GM23248 (cell line): ENCODE measurements at regions not wholly inside any gene's neighbourhood (a gene's known extent, or its start where the extent isn't known, plus 50 kb on each side); places are given as distances from the start of the nearest gene placed in this dataset.

ENCODE experiments used
- DNase-seq: peaks from one replicate; pipeline ENCODE4 v3.0.0-alpha.2; 2015
- H2AFZ ChIP-seq: fragments of 200-600 bp; sonication (generic); 2 replicates; pipeline ENCODE4 v1.6.1; 2016; ENCODE audit warnings: antibody characterized with exemption
- H3F3A ChIP-seq: fragments of 200-600 bp; sonication (generic); 2 replicates; pipeline ENCODE4 v1.6.1; 2016; ENCODE audit warnings: mild to moderate bottlenecking, antibody characterized with exemption, mixed run types; ENCODE audit not compliant: insufficient read depth
- H3K27ac ChIP-seq: fragments of 200-600 bp; sonication (generic); 2 replicates; pipeline ENCODE4 v1.5.1; 2016; ENCODE audit warnings: mild to moderate bottlenecking
- H3K27me3 ChIP-seq: fragments of 200-600 bp; sonication (generic); replicated peaks from 2 replicates; pipeline ENCODE4 v1.6.1; 2016; ENCODE audit warnings: mild to moderate bottlenecking; ENCODE audit not compliant: insufficient read depth
- H3K36me3 ChIP-seq: fragments of 200-600 bp; sonication (generic); 2 replicates; pipeline ENCODE4 v1.6.1; 2016; ENCODE audit warnings: low read depth, mild to moderate bottlenecking
- H3K4me1 ChIP-seq: fragments of 200-600 bp; sonication (generic); 2 replicates; pipeline ENCODE4 v1.6.1; 2016; ENCODE audit warnings: mild to moderate bottlenecking; ENCODE audit not compliant: insufficient read depth
- H3K4me2 ChIP-seq: fragments of 200-600 bp; sonication (generic); one replicate; pipeline ENCODE4 v1.6.1; 2016; ENCODE audit warnings: mild to moderate bottlenecking; ENCODE audit not compliant: unreplicated experiment
- H3K4me3 ChIP-seq: fragments of 200-600 bp; sonication (generic); 2 replicates; pipeline ENCODE4 v1.5.1; 2016; ENCODE audit warnings: mild to moderate bottlenecking
- H3K79me2 ChIP-seq: fragments of 200-600 bp; sonication (generic); 2 replicates; pipeline ENCODE4 v1.6.1; 2016; ENCODE audit warnings: mild to moderate bottlenecking; ENCODE audit not compliant: insufficient read depth
- H3K9ac ChIP-seq: fragments of 200-600 bp; sonication (generic); 2 replicates; pipeline ENCODE4 v1.6.1; 2016; ENCODE audit warnings: mild to moderate bottlenecking
- H3K9me2 ChIP-seq: fragments of 200-600 bp; sonication (generic); 2 replicates; pipeline ENCODE4 v1.6.1; 2016; ENCODE audit warnings: mixed run types, mild to moderate bottlenecking, moderate library complexity; ENCODE audit not compliant: insufficient read depth
- H3K9me3 ChIP-seq: fragments of 200-600 bp; sonication (generic); one replicate; pipeline ENCODE4 v1.6.1; 2017; ENCODE audit warnings: low read depth
- H4K20me1 ChIP-seq: fragments of 200-600 bp; sonication (generic); 2 replicates; pipeline ENCODE4 v1.6.0; 2016; ENCODE audit not compliant: insufficient read depth
- EZH2 ChIP-seq: fragments of 200-600 bp; sonication (generic); IDR thresholded peaks from 2 replicates; pipeline ENCODE4 v1.6.1; 2018; ENCODE audit warnings: antibody characterized with exemption, mild to moderate bottlenecking; ENCODE audit not compliant: insufficient read depth, poor library complexity, severe bottlenecking
- EZH2phosphoT487 ChIP-seq: fragments of 200-600 bp; sonication (generic); IDR thresholded peaks from 2 replicates; pipeline ENCODE4 v1.6.1; 2018; ENCODE audit warnings: antibody characterized with exemption, moderate library complexity, mild to moderate bottlenecking, low read depth; ENCODE audit not compliant: insufficient read depth
- WGBS, 2 experiments: methylation state at CpG; one replicate each; pipeline ENCODE4 v1.1.6; 2015 to 2017; ENCODE audit warnings: low lambda C conversion rate in 2 of 2, low coverage in 1 of 2; ENCODE audit errors: missing lambda C conversion rate in 2 of 2; 5-methylcytosine and 5-hydroxymethylcytosine counted together
- in situ Hi-C: fragments of 300-500 bp; cut with MboI; formaldehyde crosslinking; loops from 2 replicates; pipeline ENCODE4 v1.15.0; 2020

- Histone ChIP-seq H3K4me2 (no peak overlapping the region), H3K4me1 (peaks cover 26% of the 10 kb centered on the region; the same call in 1 of the 2 replicates), H3K27ac (no peak overlapping the region), H3K36me3 (no peaks in the 10 kb centered on the region), H3K9me3 (no peaks in the 10 kb centered on the region), H3F3A (peaks cover 23% of the 10 kb centered on the region), H3K27me3 (no peaks in the 10 kb centered on the region), H3K9ac (no peak overlapping the region), H3K9me2 (no peaks in the 10 kb centered on the region), H4K20me1 (no peaks in the 10 kb centered on the region), H3K79me2 (no peaks in the 10 kb centered on the region), H2AFZ (no peak overlapping the region), H3K4me3 (no peak overlapping the region)
- DNase-seq = no peak
- in situ Hi-C loops = no loop called here
- 88 to 92% methylated on average over 9 to 10 of the region's 10 CpGs for WGBS, 2 experiments
- TF ChIP-seq EZH2 (no peak), EZH2phosphoT487 (no peak)
Measured at GRCh38 chr18:22604390-22604985, 186.8 kb upstream of the CTAGE1 start.

GRCh38 chr18:22604986-22605421 lies 187.3 kb upstream of the CTAGE1 start:
- TF ChIP-seq EZH2phosphoT487 = no peak
- TF ChIP-seq EZH2 = no peak
- in situ Hi-C loops = no loop called here
- H3K4me2 ChIP-seq = no peak overlapping the region
- H3K9me2 ChIP-seq = no peaks in the 10 kb centered on the region
- H3F3A ChIP-seq = peaks cover 23% of the 10 kb centered on the region
- H3K9me3 ChIP-seq = no peaks in the 10 kb centered on the region
- DNase-seq = no peak
- no peaks in the 10 kb centered on the region for H3K27me3 ChIP-seq
- no peak overlapping the region for H2AFZ ChIP-seq
- H3K27ac ChIP-seq = no peak overlapping the region
- no peak overlapping the region for H3K9ac ChIP-seq
- no peaks in the 10 kb centered on the region for H4K20me1 ChIP-seq
- no peaks in the 10 kb centered on the region for H3K36me3 ChIP-seq
- H3K4me1 ChIP-seq = peaks cover 26% of the 10 kb centered on the region; the same call in 1 of the 2 replicates
- H3K4me3 ChIP-seq = no peak overlapping the region
- no peaks in the 10 kb centered on the region for H3K79me2 ChIP-seq
- WGBS, 2 experiments = 52 to 73% methylated on average over 2 to 3 of the region's 3 CpGs

GRCh38 chr18:22605736-22606135 lies 188.0 kb upstream of the CTAGE1 start:
- TF ChIP-seq EZH2 (no peak), EZH2phosphoT487 (no peak)
- 65 to 71% methylated on average over 4 of the region's 4 CpGs for WGBS, 2 experiments
- no peaks in the 10 kb centered on the region for H4K20me1 ChIP-seq
- H3K36me3 ChIP-seq = no peaks in the 10 kb centered on the region
- H3K4me2 ChIP-seq = no peak overlapping the region
- no peaks in the 10 kb centered on the region for H3K9me3 ChIP-seq
- no peaks in the 10 kb centered on the region for H3K9me2 ChIP-seq
- no peaks in the 10 kb centered on the region for H3K79me2 ChIP-seq
- DNase-seq = no peak
- H3F3A ChIP-seq = peaks cover 23% of the 10 kb centered on the region
- H3K27ac ChIP-seq = no peak overlapping the region
- H3K9ac ChIP-seq = no peak overlapping the region
- H3K4me1 ChIP-seq = peaks cover 24% of the 10 kb centered on the region; the same call in 1 of the 2 replicates
- no peaks in the 10 kb centered on the region for H3K27me3 ChIP-seq
- H3K4me3 ChIP-seq = no peak overlapping the region
- in situ Hi-C loops = no loop called here
- H2AFZ ChIP-seq = no peak overlapping the region

DNA sequence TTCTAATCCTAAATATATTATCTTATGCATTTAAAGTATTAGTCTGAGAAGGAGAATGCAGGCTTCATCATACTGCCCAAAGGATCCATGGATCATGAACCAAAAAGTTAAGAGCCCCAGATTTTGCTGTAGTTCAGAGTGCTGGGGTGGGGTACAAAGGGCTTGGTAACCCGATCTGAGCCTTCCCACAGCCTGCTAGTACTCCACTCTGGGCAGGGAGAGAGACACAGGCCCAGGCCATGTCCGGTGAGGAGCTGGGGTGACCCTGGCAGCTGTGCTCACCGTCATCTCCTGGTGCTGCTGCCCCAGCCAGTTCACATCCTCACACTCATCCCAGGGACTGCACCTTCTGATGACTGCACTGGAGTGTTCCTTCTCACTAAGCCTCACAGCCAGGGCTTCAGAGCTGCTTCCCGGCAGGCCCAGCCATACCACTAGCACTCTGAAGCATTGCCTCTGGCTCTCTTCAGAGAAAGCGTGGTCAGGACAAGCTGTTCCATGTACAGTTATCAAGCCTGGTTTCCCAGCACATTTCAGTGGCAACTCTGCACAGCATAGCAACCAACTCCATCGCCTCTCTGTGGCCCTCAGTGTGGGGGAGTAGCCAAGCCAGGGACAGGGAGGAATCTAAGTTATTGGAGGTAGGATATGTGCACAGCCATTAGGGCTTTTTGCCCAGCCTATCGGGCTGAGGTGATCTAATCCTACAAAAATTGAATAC lies 189.0 kb upstream of the CTAGE1 start:
- no peak for DNase-seq
- no peak overlapping the region for H2AFZ ChIP-seq

More for the DNA sequence above, 189.0 kb upstream of the CTAGE1 start:
- no peak for TF ChIP-seq EZH2
- no peak for TF ChIP-seq EZH2phosphoT487
- no peaks in the 10 kb centered on the region for H3K27me3 ChIP-seq
- H3K27ac ChIP-seq = no peak overlapping the region
- H3K4me1 ChIP-seq = peaks cover 16% of the 10 kb centered on the region; the same call in 1 of the 2 replicates
- H3F3A ChIP-seq = peaks cover 15% of the 10 kb centered on the region
- no peaks in the 10 kb centered on the region for H4K20me1 ChIP-seq
- H3K4me3 ChIP-seq = no peak overlapping the region
- no peaks in the 10 kb centered on the region for H3K79me2 ChIP-seq
- H3K4me2 ChIP-seq = no peak overlapping the region
- 62 to 67% methylated on average over 7 of the region's 7 CpGs for WGBS, 2 experiments
- in situ Hi-C loops = no loop called here
- H3K36me3 ChIP-seq = no peaks in the 10 kb centered on the region
- H3K9ac ChIP-seq = no peak overlapping the region
- H3K9me3 ChIP-seq = no peaks in the 10 kb centered on the region
- H3K9me2 ChIP-seq = no peaks in the 10 kb centered on the region
